IMR-90 (cell line): ENCODE measurements at regions not wholly inside any gene's neighbourhood (a gene's known extent, or its start where the extent isn't known, plus 50 kb on each side); places are given as distances from the start of the nearest gene placed in this dataset.

ENCODE experiments used
- ATAC-seq: fragments of 200-7000 bp; cut with Tn5 transposase; 2 replicates; pipeline ENCODE4 v1.9.1; 2020; ENCODE audit warnings: low read depth, mild to moderate bottlenecking, moderate library complexity
- BruUV-seq: library from RNA; stranded (reverse); fragments of 400-500 nt; replicated peaks from 2 replicates; lab custom pipeline; 2021; lab: Mats Ljungman, UMichigan
- CTCF ChIA-PET: fragments of 300-600 bp; formaldehyde crosslinking; extraction: SDS; loops from one replicate; lab custom pipeline; 2021; ENCODE audit warnings: antibody characterized with exemption; lab: Yijun Ruan, JAX
- POLR2A ChIA-PET: fragments of 300-600 bp; sonication (Branson Sonifier 250); formaldehyde crosslinking; loops from one replicate; lab custom pipeline; 2022; ENCODE audit warnings: antibody characterized with exemption; ENCODE audit not compliant: unreplicated experiment; lab: Charles Lee
- DNase-seq: peaks from one replicate; pipeline ENCODE4 v3.0.0; 2013
- H2AFZ ChIP-seq: replicated peaks from 2 replicates; pipeline ENCODE3; 2013; ENCODE audit warnings: low read length, mild to moderate bottlenecking; ENCODE audit not compliant: poor library complexity
- H2AK5ac ChIP-seq: 2 replicates; pipeline ENCODE4 v1.6.1; 2013; ENCODE audit warnings: low read depth, low read length, inconsistent platforms
- H2AK9ac ChIP-seq: replicated peaks from 2 replicates; pipeline ENCODE3; 2013; ENCODE audit warnings: mild to moderate bottlenecking, low read depth, low read length, moderate library complexity; ENCODE audit not compliant: poor library complexity
- H2BK120ac ChIP-seq: 2 replicates; pipeline ENCODE4 v1.6.1; 2013; ENCODE audit warnings: low read depth, low read length, inconsistent platforms
- H2BK15ac ChIP-seq: 3 replicates; pipeline ENCODE4 v1.6.1; 2013; ENCODE audit warnings: low read depth, low read length, inconsistent platforms
- H2BK20ac ChIP-seq: 2 replicates; pipeline ENCODE4 v1.6.1; 2013; ENCODE audit warnings: low read depth, mild to moderate bottlenecking, inconsistent platforms, low read length, moderate library complexity
- H2BK5ac ChIP-seq: 2 replicates; pipeline ENCODE4 v1.6.1; 2013; ENCODE audit warnings: mild to moderate bottlenecking, low read depth, low read length, inconsistent platforms; ENCODE audit not compliant: poor library complexity, severe bottlenecking
- H3K14ac ChIP-seq: replicated peaks from 2 replicates; pipeline ENCODE4 v1.6.1; 2013; ENCODE audit warnings: low read depth, low read length, inconsistent platforms
- H3K18ac ChIP-seq: 2 replicates; pipeline ENCODE4 v1.6.1; 2013; ENCODE audit warnings: low read depth, low read length, control low read depth
- H3K23ac ChIP-seq: 2 replicates; pipeline ENCODE4 v1.6.1; 2013; ENCODE audit warnings: low read depth, low read length, inconsistent platforms
- H3K27ac ChIP-seq: 2 replicates; pipeline ENCODE4 v1.5.1; 2013; ENCODE audit warnings: mild to moderate bottlenecking, control low read depth, low read length; ENCODE audit not compliant: insufficient read depth
- H3K27me3 ChIP-seq: 2 replicates; pipeline ENCODE4 v1.6.1; 2013; ENCODE audit warnings: low read length; ENCODE audit not compliant: control insufficient read depth, insufficient read depth
- H3K36me3 ChIP-seq: 2 replicates; pipeline ENCODE4 v1.6.1; 2013; ENCODE audit warnings: low read length, mixed read lengths; ENCODE audit not compliant: control insufficient read depth, insufficient read depth
- H3K4ac ChIP-seq: 2 replicates; pipeline ENCODE4 v1.6.1; 2013; ENCODE audit warnings: low read depth, low read length, inconsistent platforms
- H3K4me1 ChIP-seq: 2 replicates; pipeline ENCODE4 v1.6.1; 2013; ENCODE audit warnings: low read length, mixed read lengths; ENCODE audit not compliant: control insufficient read depth, insufficient read depth
- H3K4me2 ChIP-seq: 2 replicates; pipeline ENCODE4 v1.6.1; 2013; ENCODE audit warnings: low read depth, mild to moderate bottlenecking, control low read depth, low read length, moderate library complexity
- H3K4me3 ChIP-seq: 2 replicates; pipeline ENCODE4 v1.5.1; 2013; ENCODE audit warnings: low read depth, mild to moderate bottlenecking, control low read depth, low read length, moderate library complexity; ENCODE audit not compliant: insufficient read depth
- H3K56ac ChIP-seq: 2 replicates; pipeline ENCODE4 v1.6.1; 2013; ENCODE audit warnings: low read length, inconsistent platforms; ENCODE audit not compliant: insufficient read depth; ENCODE audit errors: extremely low read depth
- H3K79me1 ChIP-seq, 2 experiments: 2 replicates each; pipeline ENCODE4 v1.6.1; 2013; ENCODE audit warnings: low read length in 2 of 2, inconsistent platforms in 1 of 2, low read depth in 1 of 2
- H3K9ac ChIP-seq: 2 replicates; pipeline ENCODE4 v1.6.1; 2013; ENCODE audit warnings: low read depth, low read length, control low read depth
- H3K9me1 ChIP-seq: 2 replicates; pipeline ENCODE4 v1.6.1; 2013; ENCODE audit warnings: low read length, inconsistent platforms; ENCODE audit not compliant: insufficient read depth
- H3K9me3 ChIP-seq: 2 replicates; pipeline ENCODE4 v1.6.1; 2013; ENCODE audit warnings: low read length; ENCODE audit not compliant: control insufficient read depth, insufficient read depth
- H4K20me1 ChIP-seq: 2 replicates; pipeline ENCODE4 v1.6.1; 2013; ENCODE audit warnings: low read length, inconsistent platforms; ENCODE audit not compliant: insufficient read depth
- H4K5ac ChIP-seq: 2 replicates; pipeline ENCODE4 v1.6.1; 2013; ENCODE audit warnings: mild to moderate bottlenecking, low read depth, low read length, control low read depth
- H4K8ac ChIP-seq, 2 experiments: 2 replicates each; pipeline ENCODE4 v1.6.1; 2013; ENCODE audit warnings: low read depth in 2 of 2, low read length in 2 of 2, control low read depth in 1 of 2, inconsistent platforms in 1 of 2
- H4K91ac ChIP-seq: 2 replicates; pipeline ENCODE4 v1.6.1; 2013; ENCODE audit warnings: low read depth, low read length, inconsistent platforms; ENCODE audit not compliant: insufficient read depth
- FOS ChIP-seq: fragments of 150-350 bp; IDR thresholded peaks from 2 replicates; pipeline ENCODE4 v1.6.1; 2016; ENCODE audit warnings: low read depth, low read length
- MAZ ChIP-seq: IDR thresholded peaks from 2 replicates; pipeline ENCODE4 v1.6.1; 2012; ENCODE audit warnings: low read depth, mild to moderate bottlenecking, low read length, improper control_type of control experiment, moderate library complexity, borderline replicate concordance
- POLR2A ChIP-seq: IDR thresholded peaks from 2 replicates; pipeline ENCODE4 v1.6.1; 2012; ENCODE audit warnings: mild to moderate bottlenecking, low read depth, low read length
- RCOR1 ChIP-seq: IDR thresholded peaks from 2 replicates; pipeline ENCODE4 v1.6.1; 2012; ENCODE audit warnings: mild to moderate bottlenecking, low read length, improper control_type of control experiment; ENCODE audit not compliant: insufficient replicate concordance
- WGBS, 2 experiments: methylation state at CpG; one replicate each; pipeline versions ENCODE4 v1.1.5 to v1.1.7; 2013; ENCODE audit warnings: missing lambda C conversion rate in 2 of 2; ENCODE audit not compliant: insufficient read length in 1 of 2; ENCODE audit errors: extremely low coverage in 2 of 2; 5-methylcytosine and 5-hydroxymethylcytosine counted together
- dilution Hi-C: fragments of 300-500 bp; cut with HindIII; formaldehyde crosslinking; loops from one replicate; pipeline ENCODE4 v1.14.3; 2018; ENCODE audit warnings: low sequenced_read_pairs; ENCODE audit not compliant: unreplicated experiment
- in situ Hi-C: fragments of 300-500 bp; cut with MboI; formaldehyde crosslinking; loops from 3 replicates; pipeline ENCODE4 v1.14.3; 2019; ENCODE audit warnings: low sequenced_read_pairs, inconsistent platforms, mixed read lengths
- intact Hi-C: fragments of 100-400 bp; cut with micrococcal nuclease; formaldehyde crosslinking; loops from 2 replicates; pipeline ENCODE4 v1.10.0; 2022

DNA sequence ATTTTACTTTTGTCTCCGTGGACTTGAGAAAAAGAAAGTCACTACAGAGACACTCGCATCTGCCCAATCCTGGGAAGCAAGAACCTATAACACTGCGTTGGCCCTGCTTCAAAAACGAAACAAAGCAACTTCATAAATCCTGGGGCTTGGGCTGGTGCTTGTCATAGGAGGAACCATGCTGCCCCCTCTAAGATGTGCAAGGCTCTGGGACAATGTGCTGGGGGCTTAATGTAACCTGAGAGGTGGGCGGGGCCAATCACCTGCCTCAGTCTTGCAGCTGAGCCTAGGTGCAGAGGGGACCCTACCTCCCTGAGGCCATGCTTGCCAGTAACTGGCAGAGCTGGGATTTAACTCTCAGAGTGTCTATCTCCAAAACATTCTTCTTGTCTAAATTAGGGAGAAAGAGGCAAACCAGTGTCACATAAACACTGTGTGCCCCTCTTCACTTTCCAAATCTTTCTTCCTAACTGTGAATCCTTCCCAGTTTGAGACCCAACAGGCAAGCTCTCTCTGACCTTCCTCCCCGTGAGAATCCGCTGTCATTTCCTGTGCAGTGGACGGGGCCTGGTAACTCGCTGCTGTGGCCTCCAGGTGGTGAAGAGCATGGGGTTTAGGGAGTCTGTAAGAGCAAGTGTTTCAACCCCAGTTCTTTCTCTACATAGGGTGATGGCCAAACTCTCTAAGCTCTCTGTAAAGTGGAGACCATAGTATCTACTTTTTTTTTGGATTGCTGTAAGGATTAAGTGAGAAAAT is 115.1 kb downstream of the ACKR3 start:
- ChIA-PET CTCF (interaction anchor here (1.0 kb wide), 1 partner anchor 15 kb away, joined by 3 read pairs; no protein-coding TSS in a partner anchor), POLR2A (no interaction called here)
- H2AK9ac ChIP-seq = no peak overlapping the region

More for the DNA sequence above, 115.1 kb downstream of the ACKR3 start:
- no peak overlapping the region for H3K23ac ChIP-seq
- peaks cover 4% of the 10 kb centered on the region; the same call in 1 of the 2 replicates for H3K4me1 ChIP-seq
- H3K9me1 ChIP-seq = no peaks in the 10 kb centered on the region
- no peak overlapping the region for H3K14ac ChIP-seq
- H3K79me1 ChIP-seq = no peaks in the 10 kb centered on the region
- H3K4me2 ChIP-seq = no peak overlapping the region
- no peak overlapping the region for H3K4me3 ChIP-seq
- H3K4ac ChIP-seq = no peak overlapping the region
- H3K9me3 ChIP-seq = no peaks in the 10 kb centered on the region
- H3K9ac ChIP-seq = no peak overlapping the region
- dilution Hi-C loops = no loop called here
- TF ChIP-seq MAZ = no peak
- TF ChIP-seq POLR2A = no peak
- no peak for TF ChIP-seq FOS
- no peak for TF ChIP-seq RCOR1
- H4K20me1 ChIP-seq = no peaks in the 10 kb centered on the region
- no peak overlapping the region for H2BK15ac ChIP-seq
- peaks cover 12% of the 10 kb centered on the region for H3K27me3 ChIP-seq
- no peak overlapping the region for H2AK5ac ChIP-seq
- H4K8ac ChIP-seq = no peak overlapping the region
- H2BK120ac ChIP-seq = no peak overlapping the region
- no peak overlapping the region for H2AFZ ChIP-seq
- intact Hi-C loops = no loop called here
- H4K5ac ChIP-seq = no peak overlapping the region
- H3K18ac ChIP-seq = no peak overlapping the region
- 75% methylated on average over 2 of the region's 9 CpGs; no CpG with 5 or more reads in 1 of the 2 experiments for WGBS, 2 experiments
- BruUV-seq = no TSS peak
- no peak for ATAC-seq
- no peak overlapping the region for H2BK5ac ChIP-seq
- no peak overlapping the region for H4K91ac ChIP-seq
- no peak for DNase-seq
- no peak overlapping the region for H2BK20ac ChIP-seq
- in situ Hi-C loops = no loop called here
- no peak overlapping the region for H3K27ac ChIP-seq
- H3K56ac ChIP-seq = no peak overlapping the region
- no peaks in the 10 kb centered on the region for H3K36me3 ChIP-seq
